ENCODE measurements at regions not wholly inside any gene's neighbourhood (a gene's known extent, or its start where the extent isn't known, plus 50 kb on each side); places are given as distances from the start of the nearest gene placed in this dataset.

DNA sequence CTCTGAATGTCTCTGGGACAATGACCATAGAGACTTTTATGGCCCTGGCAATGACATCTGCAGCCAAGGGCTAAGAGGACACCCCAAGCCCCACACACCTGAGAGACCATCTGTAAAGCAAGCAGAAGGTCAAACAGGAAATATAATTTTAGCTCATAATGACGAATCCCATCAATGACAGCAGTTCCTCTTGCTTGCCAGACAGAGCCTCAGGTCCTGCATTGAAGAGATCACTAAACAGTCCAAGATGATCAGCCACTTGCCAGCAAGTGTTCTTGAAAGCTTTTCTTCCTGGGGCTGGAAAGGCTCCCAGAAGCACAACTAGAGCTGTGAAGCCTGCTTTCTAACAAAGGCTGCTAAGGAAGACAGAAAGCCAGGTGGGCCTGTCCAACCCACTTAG, 993.7 kb upstream of the AUTS2 start:
- TF ChIP-seq, protein P1, sequence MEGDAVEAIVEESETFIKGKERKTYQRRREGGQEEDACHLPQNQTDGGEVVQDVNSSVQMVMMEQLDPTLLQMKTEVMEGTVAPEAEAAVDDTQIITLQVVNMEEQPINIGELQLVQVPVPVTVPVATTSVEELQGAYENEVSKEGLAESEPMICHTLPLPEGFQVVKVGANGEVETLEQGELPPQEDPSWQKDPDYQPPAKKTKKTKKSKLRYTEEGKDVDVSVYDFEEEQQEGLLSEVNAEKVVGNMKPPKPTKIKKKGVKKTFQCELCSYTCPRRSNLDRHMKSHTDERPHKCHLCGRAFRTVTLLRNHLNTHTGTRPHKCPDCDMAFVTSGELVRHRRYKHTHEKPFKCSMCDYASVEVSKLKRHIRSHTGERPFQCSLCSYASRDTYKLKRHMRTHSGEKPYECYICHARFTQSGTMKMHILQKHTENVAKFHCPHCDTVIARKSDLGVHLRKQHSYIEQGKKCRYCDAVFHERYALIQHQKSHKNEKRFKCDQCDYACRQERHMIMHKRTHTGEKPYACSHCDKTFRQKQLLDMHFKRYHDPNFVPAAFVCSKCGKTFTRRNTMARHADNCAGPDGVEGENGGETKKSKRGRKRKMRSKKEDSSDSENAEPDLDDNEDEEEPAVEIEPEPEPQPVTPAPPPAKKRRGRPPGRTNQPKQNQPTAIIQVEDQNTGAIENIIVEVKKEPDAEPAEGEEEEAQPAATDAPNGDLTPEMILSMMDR (IDR thresholded peaks at IDR 0.05) = no peak
- no peak for TF ChIP-seq POLR2A (IDR thresholded peaks at IDR 0.05)
